SK-N-MC (cell line): ENCODE measurements at regions not wholly inside any gene's neighbourhood (a gene's known extent, or its start where the extent isn't known, plus 50 kb on each side); places are given as distances from the start of the nearest gene placed in this dataset.

Experiments
- DNase-seq: peaks from one replicate; pipeline ENCODE4 v3.0.0-alpha.2; 2011; ENCODE audit warnings: low read depth, low spot score
- H3K27ac ChIP-seq: fragments of 200-600 bp; sonication (generic); 2 replicates; pipeline ENCODE4 v1.5.1; 2016; ENCODE audit warnings: mixed run types
- H3K36me3 ChIP-seq: fragments of 200-600 bp; sonication (generic); 2 replicates; pipeline ENCODE4 v1.6.1; 2017; ENCODE audit warnings: antibody characterized with exemption, low read length, mixed read lengths; ENCODE audit not compliant: insufficient read depth
- H3K4me3 ChIP-seq: fragments of 200-600 bp; sonication (generic); 2 replicates; pipeline ENCODE4 v1.5.1; 2016
- H3K9ac ChIP-seq: fragments of 200-600 bp; sonication (generic); 2 replicates; pipeline ENCODE4 v1.8.0; 2017; ENCODE audit warnings: mixed run types, mixed read lengths; ENCODE audit not compliant: insufficient read length
- H3K9me3 ChIP-seq: fragments of 200-600 bp; sonication (generic); 2 replicates; pipeline ENCODE4 v1.6.1; 2017; ENCODE audit warnings: low read depth, mild to moderate bottlenecking, antibody characterized with exemption, low read length, moderate library complexity, mixed read lengths
- EZH2 ChIP-seq: fragments of 200-600 bp; sonication (generic); IDR thresholded peaks from one replicate; pipeline ENCODE4 v1.6.1; 2017; ENCODE audit warnings: antibody characterized with exemption
- FOXP2 ChIP-seq: optimal IDR thresholded peaks from 2 replicates; pipeline ENCODE3; 2011; ENCODE audit warnings: mild to moderate bottlenecking, moderate library complexity; ENCODE audit not compliant: insufficient read depth; ENCODE audit errors: extremely low read length, control extremely low read depth
- POLR2AphosphoS5 ChIP-seq: IDR thresholded peaks from 2 replicates; pipeline ENCODE4 v1.6.1; 2012; ENCODE audit warnings: mild to moderate bottlenecking, low read depth, low read length, borderline replicate concordance

- DNase-seq = peak; percentile 20
- H3K9ac ChIP-seq = no peak overlapping the region
- H3K4me3 ChIP-seq = peak overlapping the region; percentile 32; the same call in 1 of the 2 replicates
- no peak for TF ChIP-seq FOXP2
- TF ChIP-seq EZH2 = no peak
- no peak for TF ChIP-seq POLR2AphosphoS5
- no peaks in the 10 kb centered on the region for H3K36me3 ChIP-seq
- no peaks in the 10 kb centered on the region for H3K9me3 ChIP-seq
- H3K27ac ChIP-seq = no peak overlapping the region
Measured at GRCh38 chr2:59182249-59182648, 941.1 kb upstream of the FANCL start.

- no peak for TF ChIP-seq FOXP2
- no peak for TF ChIP-seq EZH2
- TF ChIP-seq POLR2AphosphoS5 = no peak
- Histone ChIP-seq H3K36me3 (no peaks in the 10 kb centered on the region), H3K4me3 (no peak overlapping the region), H3K9ac (no peak overlapping the region), H3K9me3 (no peaks in the 10 kb centered on the region), H3K27ac (no peak overlapping the region)
- DNase-seq = no peak
Measured at GRCh38 chr2:59181347-59181746, 940.2 kb upstream of the FANCL start.

GRCh38 chr2:59180621-59181020 is 939.5 kb upstream of the FANCL start:
- DNase-seq = no peak
- TF ChIP-seq EZH2 (no peak), POLR2AphosphoS5 (no peak), FOXP2 (no peak)
- no peak overlapping the region for H3K4me3 ChIP-seq
- no peaks in the 10 kb centered on the region for H3K36me3 ChIP-seq
- no peak overlapping the region for H3K9ac ChIP-seq
- H3K27ac ChIP-seq = no peak overlapping the region
- no peaks in the 10 kb centered on the region for H3K9me3 ChIP-seq

- Histone ChIP-seq H3K36me3 (no peaks in the 10 kb centered on the region), H3K27ac (no peak overlapping the region), H3K4me3 (no peak overlapping the region), H3K9ac (no peak overlapping the region), H3K9me3 (no peaks in the 10 kb centered on the region)
- no peak for TF ChIP-seq FOXP2
- no peak for TF ChIP-seq EZH2
- no peak for TF ChIP-seq POLR2AphosphoS5
- no peak for DNase-seq
Measured at GRCh38 chr2:59180111-59180510, 939.0 kb upstream of the FANCL start.

GRCh38 chr2:59177748-59178147 is 936.6 kb upstream of the FANCL start:
- Histone ChIP-seq H3K36me3 (no peaks in the 10 kb centered on the region), H3K9ac (no peak overlapping the region), H3K4me3 (no peak overlapping the region), H3K9me3 (no peaks in the 10 kb centered on the region), H3K27ac (no peak overlapping the region)
- no peak for DNase-seq
- no peak for TF ChIP-seq POLR2AphosphoS5
- no peak for TF ChIP-seq FOXP2
- TF ChIP-seq EZH2 = no peak

- no peak for DNase-seq
- Histone ChIP-seq H3K4me3 (no peak overlapping the region), H3K9ac (no peak overlapping the region), H3K36me3 (no peaks in the 10 kb centered on the region), H3K27ac (no peak overlapping the region), H3K9me3 (no peaks in the 10 kb centered on the region)
- no peak for TF ChIP-seq FOXP2
- no peak for TF ChIP-seq POLR2AphosphoS5
- TF ChIP-seq EZH2 = no peak
Measured at GRCh38 chr2:59176737-59177136, 935.6 kb upstream of the FANCL start.

GRCh38 chr2:59174536-59175243 is 933.6 kb upstream of the FANCL start:
- Histone ChIP-seq H3K4me3 (no peak overlapping the region), H3K9me3 (no peaks in the 10 kb centered on the region), H3K36me3 (no peaks in the 10 kb centered on the region), H3K27ac (no peak overlapping the region), H3K9ac (no peak overlapping the region)
- TF ChIP-seq EZH2 = no peak
- DNase-seq = no peak

- no peaks in the 10 kb centered on the region for H3K9me3 ChIP-seq
- H3K9ac ChIP-seq = no peak overlapping the region
- no peak overlapping the region for H3K4me3 ChIP-seq
- no peak for TF ChIP-seq EZH2
- no peak for TF ChIP-seq POLR2AphosphoS5
- no peak for TF ChIP-seq FOXP2
- DNase-seq = no peak
- no peaks in the 10 kb centered on the region for H3K36me3 ChIP-seq
- H3K27ac ChIP-seq = no peak overlapping the region
Measured at GRCh38 chr2:59173325-59173724, 932.2 kb upstream of the FANCL start.

- Histone ChIP-seq H3K9ac (no peak overlapping the region), H3K36me3 (no peaks in the 10 kb centered on the region), H3K27ac (no peak overlapping the region), H3K9me3 (no peaks in the 10 kb centered on the region), H3K4me3 (no peak overlapping the region)
- no peak for DNase-seq
- TF ChIP-seq EZH2 = no peak
- no peak for TF ChIP-seq POLR2AphosphoS5
- no peak for TF ChIP-seq FOXP2
Measured at GRCh38 chr2:59171019-59171418, 929.9 kb upstream of the FANCL start.
